HG03060 (cell line): ENCODE measurements at regions not wholly inside any gene's neighbourhood (a gene's known extent, or its start where the extent isn't known, plus 50 kb on each side); places are given as distances from the start of the nearest gene placed in this dataset.
"Not testable (repeated sequence)": the region's sequence is repeated elsewhere in the genome, so short reads cannot be mapped to it uniquely, and the experiment has no call there.

Source experiments
- ATAC-seq: cut with Tn5 transposase; IDR thresholded peaks from one replicate; pipeline ENCODE4 v1.9.1; 2021; ENCODE audit warnings: low read depth, moderate number of reproducible peaks; ENCODE audit not compliant: unreplicated experiment

DNA sequence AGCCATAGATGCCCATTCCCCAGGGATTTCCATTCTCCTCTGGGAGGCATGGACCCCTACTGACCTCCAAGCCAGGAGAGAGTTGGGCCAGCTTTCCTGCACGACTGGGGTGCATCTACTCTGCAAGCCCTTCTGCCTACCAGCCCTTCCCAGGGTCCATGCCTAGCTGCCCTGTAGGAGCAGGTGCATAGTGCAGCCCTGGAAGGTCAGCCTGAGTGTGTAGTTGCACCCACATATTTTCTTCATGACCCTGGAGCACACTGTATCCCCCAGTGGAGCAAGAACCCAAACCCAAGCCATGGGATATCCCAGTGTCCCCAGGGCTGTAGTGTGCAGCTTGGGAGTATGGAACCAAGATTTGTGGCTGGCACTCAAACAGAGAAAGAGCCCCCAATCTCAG, 155.6 kb upstream of the GOLGA6L22 start:
- ATAC-seq: not testable (repeated sequence)
